C4-2B (cell line): ENCODE measurements at regions not wholly inside any gene's neighbourhood (a gene's known extent, or its start where the extent isn't known, plus 50 kb on each side); places are given as distances from the start of the nearest gene placed in this dataset.

ENCODE experiments used
- CTCF ChIP-seq: fragments of 450-650 bp; conservative IDR thresholded peaks from 2 replicates; pipeline ENCODE4 v1.5.1; 2017; ENCODE audit warnings: mild to moderate bottlenecking
- ZFX ChIP-seq: fragments of 450-650 bp; IDR thresholded peaks from 2 replicates; pipeline ENCODE4 v1.6.1; 2017

- TF ChIP-seq CTCF (no peak), ZFX (no peak)
These were observed 495.5 kb upstream of the SGCD start for GRCh38 chr5:155831491-155831890.
